Activated naive CD8-positive, alpha-beta T cell treated with anti-CD3 and anti-CD28 coated beads, Interleukin-2, amount 50 U/mL, for 16 hours (primary cell): ENCODE measurements at regions not wholly inside any gene's neighbourhood (a gene's known extent, or its start where the extent isn't known, plus 50 kb on each side); places are given as distances from the start of the nearest gene placed in this dataset.
"Not testable (repeated sequence)": the region's sequence is repeated elsewhere in the genome, so short reads cannot be mapped to it uniquely, and the experiment has no call there.

Source experiments
- DNase-seq: peaks from one replicate; pipeline ENCODE4 v3.0.0-alpha.2; 2020; ENCODE audit warnings: low read depth, low spot score

DNA sequence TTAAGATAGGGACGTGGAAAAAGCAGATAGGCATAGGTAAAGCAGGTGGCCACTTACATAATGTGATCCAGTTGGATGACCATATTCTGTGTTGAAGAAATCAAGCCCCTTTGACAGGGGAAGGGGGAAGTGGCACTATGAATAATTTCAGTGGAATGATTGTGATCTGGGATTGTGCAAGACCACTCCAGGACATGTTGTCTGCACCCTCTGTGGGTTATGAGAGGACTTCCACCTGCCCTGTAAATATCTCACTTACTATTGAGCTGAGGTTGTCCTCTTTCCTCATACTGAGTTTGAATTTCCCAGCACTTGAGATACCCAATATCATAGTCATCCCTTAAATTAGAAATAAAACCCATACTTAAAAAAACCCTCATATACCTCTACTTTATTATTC lies 220.7 kb downstream of the IRS1 start:
- DNase-seq = no peak

- DNase-seq = no peak
Observed at GRCh38 chr2:226578373-226578772, 221.2 kb downstream of the IRS1 start.

- no peak for DNase-seq
Observed at GRCh38 chr2:226575928-226576327, 223.7 kb downstream of the IRS1 start.

DNA sequence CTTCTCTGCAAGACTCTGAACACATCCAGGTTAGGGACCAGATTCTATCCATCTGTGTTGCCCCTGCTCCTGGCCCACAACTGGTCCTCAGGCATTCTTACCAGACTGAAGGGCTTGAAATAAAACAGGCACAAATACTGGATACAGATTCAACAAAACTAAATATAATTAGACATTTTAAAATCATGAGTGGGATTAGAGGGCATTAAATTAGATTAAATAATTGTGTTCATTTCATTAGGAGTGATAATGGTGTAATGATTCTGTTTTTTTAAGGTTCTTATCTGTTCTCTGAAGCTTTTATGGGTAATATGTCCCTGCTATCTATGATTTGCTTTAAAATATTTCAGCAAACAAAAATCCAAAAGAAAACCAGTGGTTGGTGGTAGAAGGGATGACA lies 226.5 kb downstream of the IRS1 start:
- no peak for DNase-seq

DNA sequence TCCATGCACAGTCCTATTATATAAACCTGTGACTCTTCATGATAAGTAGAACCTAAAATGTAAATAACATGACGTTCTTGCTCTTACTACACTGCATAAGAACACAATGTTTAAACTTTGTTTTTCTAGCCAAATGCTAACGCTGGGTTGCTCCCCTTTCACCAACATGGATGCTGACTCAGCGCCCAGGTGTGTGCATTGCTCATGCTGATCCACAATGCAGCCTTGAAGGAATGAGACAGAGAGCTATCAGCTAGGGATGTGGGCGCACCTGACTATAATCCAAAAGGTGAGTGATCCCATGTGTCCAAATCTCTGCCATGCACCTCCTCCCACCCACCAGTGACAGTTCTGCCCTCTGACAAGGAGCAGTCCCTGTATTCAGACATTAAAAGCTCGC lies 235.0 kb downstream of the IRS1 start:
- DNase-seq = no peak

DNA sequence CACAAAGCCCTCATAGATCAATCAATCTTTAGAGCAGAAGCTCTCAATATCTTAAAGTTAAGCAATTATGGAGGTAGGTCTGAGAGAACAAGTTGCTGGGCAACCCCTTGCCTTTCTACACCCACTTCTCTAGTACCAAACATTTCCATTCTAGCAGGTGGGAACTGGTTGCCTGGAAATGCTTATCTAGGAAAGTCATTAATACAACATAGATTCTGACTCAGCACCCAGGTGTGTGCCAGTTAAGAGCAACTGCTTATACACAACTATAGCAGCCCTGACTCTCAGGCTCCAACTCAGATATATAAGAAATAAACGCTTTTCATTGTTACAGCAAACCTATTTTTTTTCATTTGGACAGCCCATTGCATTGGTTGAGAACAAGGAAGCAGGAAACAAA lies 237.7 kb downstream of the IRS1 start:
- no peak for DNase-seq

- DNase-seq = no peak
Observed at GRCh38 chr2:226560325-226560724, 239.3 kb downstream of the IRS1 start.

DNA sequence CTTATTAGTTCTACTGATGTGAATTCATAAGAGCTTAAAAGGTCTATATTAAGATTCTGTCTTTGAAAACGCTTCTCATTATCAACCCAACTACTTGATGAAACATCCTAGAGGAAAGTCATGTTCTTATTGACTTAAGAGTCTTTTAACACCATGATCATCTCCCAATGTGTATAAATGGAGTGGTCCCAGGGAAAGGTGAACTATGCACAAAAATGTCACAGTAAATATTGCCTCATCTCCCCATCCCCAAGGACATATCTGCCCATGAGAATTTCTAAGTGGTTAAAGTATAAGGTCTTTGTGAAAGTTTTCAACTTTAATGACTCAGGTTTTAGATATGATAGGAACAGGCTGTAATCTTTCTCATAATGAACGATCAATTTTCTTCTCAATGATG lies 240.1 kb downstream of the IRS1 start:
- DNase-seq = no peak

- no peak for DNase-seq
Observed at GRCh38 chr2:226558418-226558817, 241.2 kb downstream of the IRS1 start.

DNA sequence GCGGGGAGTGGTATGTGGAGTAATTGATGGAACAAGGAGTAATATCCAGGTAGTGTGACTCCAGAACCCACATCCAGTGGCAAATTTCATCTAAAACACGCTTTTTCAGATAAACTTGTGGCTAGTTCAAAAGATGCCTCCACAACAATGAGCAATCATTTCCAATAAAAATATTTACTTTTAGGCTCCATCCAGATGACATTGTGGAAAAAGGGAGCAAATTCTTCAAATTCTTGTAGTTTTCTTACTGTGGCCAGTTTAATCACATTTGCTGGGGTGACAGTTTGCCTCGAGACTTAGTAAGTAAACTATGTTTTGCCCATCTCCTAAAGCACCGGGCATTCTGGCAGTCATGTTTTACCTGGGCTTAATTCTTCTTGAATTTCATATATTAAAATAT lies 243.6 kb downstream of the IRS1 start:
- DNase-seq = no peak

DNA sequence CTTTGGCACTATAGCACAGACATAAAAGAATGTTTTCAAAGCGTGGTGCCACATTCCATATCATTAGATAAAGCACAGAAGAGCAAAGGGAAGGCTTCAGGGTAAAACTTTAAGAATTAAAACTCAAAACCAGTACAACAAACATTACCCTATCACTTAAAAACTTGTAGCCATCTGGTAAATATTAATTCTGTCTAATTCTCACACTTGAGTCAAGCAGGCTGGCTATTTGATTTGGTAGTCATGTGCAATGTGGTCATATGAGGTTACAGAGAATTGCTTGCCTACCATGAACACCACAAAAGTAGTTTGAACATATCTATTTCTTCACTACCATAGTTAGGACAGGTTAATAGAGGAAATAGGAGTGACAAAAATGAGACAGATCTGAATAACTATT lies 244.9 kb downstream of the IRS1 start:
- no peak for DNase-seq

- no peak for DNase-seq
Observed at GRCh38 chr2:226553333-226553732, 246.3 kb downstream of the IRS1 start.

DNA sequence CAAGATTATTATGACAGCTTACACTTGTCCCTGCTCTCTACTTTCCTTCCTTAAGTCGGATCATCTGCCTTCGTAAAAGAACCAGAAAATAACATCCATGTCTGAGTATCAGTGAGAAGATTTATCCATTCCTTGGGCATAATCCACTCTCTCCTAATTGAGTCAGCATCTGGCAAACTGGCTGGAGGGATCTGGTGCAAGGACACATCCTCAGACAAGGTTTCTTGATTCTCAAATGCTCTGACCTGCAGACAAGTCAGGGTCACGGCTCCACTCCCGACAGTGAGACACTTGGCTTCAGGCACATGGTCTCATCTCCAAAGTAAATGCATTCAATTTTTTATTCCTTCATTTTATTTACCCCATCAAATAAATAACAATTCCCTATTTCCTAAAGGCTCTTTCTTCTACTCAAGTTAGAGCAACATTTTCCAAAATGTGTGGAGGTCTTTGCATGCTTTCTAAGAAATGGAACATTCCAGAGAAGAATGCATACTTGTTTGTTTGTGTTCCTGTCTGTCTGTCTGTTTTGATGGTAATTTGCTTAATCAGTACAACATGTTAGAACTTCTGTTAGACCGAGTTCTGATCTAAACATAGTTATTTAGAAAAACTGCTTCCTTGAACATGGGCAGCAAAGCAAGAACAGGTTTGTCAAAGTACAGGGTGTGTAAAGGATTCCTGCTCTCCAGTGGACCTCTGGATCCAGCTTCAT lies 246.9 kb downstream of the IRS1 start:
- no peak for DNase-seq

DNA sequence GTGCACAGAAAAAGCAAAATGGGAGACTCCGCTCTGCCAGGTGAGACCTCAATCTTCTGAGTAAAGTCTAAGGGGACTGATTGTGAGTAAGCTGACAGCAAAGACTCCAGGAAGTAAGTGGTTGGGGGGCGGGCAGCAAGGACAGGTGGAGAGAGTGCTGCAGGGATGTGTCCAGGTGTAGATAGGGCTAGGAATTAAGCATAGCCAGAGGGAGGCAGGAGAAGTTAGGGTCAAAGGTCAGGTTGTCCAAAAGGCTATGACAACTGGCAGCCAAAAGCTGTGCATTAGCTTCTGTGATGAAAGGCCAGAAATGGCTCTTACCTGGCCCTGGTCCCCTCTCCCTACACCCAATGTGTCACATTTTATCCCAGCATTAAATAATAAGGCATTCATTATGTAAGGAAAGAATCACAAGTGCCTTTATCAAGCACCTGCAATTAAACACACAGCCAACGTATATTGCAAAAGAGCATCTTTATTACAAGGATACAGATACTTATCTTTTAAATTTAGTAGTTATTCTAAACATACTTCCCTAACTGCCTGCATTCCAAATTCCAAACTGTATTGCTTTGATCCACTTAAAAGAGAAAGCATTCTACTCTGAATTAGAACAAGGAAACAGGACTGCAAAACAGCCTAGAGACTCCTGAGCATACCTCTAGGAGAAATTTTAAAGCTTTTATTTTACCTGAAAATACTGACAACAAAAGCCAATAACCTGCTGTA lies 247.9 kb downstream of the IRS1 start:
- no peak for DNase-seq

DNA sequence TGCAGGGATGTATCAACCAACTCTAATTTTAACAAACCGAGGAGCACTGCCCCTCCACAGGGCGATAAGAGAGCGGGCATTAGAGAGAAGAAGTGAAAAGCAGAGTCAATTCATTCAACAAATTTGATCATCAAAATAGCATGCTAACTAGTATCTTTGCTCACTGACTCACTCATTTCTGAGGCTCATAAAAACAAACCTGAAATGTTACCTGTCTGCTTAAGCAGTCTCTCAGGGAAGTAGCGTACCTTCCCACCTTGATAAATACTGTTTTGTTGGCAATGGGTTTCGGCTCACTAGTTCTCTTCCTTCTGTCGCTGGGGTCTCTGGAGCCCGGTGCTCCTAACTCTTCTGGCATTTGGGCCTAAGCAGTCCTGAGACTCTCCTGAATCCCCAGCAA lies 248.8 kb downstream of the IRS1 start:
- DNase-seq = no peak

DNA sequence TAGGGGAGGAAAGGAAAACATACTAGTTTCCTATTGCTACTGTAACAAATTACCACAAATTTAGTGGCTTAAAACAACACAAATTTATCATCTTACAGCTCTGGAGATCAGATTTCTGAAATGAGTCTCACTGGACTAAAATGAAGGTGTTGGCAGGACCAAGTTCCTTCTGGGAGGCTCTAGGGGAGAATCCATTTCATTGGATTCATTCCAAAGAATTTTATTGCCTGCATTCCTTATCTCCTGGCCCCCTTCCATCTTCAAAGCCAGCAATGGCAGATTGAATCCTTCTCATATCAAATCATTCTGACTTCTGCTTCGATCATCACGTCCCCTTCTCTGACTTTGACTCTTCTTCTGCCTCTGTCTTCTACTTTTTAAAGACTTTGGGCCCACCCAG lies 250.9 kb downstream of the IRS1 start:
- DNase-seq = no peak

DNA sequence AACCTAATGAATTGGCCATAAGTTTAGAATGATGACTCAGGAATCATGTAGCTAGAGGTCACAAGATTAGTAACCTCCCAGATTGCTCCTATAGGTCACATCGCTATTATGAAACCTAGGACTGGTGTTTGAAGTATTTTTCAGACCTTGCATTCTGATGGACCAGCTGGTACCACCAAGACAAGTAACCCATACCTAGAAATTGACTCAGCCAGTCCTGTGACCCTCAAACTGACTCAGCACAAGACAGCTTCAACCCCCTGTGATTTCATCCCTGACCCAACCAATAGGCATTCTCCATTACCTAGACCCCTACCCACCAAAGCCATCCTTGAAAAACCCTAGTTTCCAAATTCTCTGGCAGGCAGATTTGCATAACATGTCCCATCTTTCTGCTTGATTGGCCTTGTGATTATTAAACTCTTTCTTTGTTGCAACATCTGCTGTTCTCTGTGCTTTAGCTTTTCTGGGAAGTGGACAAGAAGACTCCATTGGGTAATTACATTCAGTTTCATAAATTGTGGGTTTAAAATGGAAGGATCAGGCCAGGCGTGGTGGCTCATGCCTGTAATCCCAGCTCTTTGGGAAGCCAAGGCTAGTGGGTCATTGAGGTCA lies 254.9 kb downstream of the IRS1 start:
- DNase-seq = no peak

DNA sequence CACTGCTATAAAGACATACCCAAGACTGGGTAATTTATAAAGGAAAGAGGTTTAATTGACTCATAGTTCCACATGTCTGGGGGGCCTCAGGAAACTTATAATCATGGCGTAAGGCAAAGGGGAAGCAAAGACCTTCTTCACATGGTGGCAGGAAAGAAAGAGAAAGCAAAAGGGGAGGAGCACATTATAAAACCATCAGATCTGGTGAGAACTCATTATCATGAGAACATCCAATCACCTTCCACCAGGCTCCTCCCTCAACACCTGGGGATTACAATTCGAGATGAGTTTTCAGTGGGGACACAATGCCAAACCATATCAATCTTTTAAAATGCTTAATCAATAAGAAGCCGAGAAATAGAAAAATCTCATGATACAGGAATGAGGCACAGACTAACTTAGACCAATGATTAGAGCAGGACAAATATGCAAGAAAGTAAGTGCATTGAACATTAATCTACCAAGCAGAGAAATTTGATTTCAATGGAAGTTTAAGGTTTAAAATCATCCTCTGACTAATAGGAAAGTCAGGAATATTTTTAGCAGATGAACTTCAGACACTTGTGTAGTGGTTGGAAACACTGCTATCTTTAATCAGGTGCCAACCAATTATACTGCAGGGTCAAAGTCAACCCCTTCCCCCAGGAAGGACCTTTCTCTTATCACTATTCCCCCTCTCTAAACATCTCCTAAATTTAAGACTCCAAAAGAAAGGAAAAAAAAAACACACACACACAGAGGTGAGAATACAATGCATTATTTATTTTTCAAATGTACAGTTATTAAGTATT lies 259.2 kb downstream of the IRS1 start:
- no peak for DNase-seq

DNA sequence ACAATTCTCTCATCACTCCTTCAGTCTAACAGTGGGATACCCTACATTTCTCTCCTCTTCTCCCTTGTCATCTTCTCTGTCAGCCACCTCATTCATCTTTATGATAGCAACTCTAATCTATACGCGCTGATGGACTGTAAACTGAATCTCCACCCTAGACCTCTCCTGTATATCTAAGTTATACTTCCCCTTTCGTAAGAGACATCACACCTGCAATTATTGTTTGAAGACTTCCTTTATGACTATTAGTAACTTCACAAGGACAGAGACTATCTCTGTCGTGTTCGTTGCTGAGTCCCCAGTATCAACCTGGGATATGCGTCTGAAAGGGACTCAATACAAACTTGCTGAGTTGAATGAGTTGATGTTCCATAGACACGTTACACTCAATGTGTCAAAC lies 263.2 kb downstream of the IRS1 start:
- no peak for DNase-seq

DNA sequence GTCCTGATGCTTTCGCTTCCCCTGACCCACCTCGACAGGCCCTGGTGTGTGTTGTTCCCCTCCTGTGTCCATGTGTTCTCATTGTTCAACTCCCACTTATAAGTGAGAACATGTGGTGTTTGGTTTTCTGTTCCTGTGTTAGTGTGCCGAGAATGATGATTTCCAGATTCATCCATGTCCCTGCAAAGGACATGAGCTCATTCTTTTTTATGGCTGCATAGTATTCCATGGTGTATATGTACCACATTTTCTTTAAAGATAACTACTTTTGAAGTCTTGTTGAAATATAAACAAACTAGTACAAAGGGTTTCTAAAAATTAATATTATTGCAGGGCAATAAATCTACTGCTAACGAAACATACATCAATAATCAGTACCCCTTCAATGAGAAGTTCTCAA lies 266.6 kb downstream of the IRS1 start:
- not testable (repeated sequence) for DNase-seq

GRCh38 chr2:226531061-226531810 lies 268.4 kb downstream of the IRS1 start:
- no peak for DNase-seq

- DNase-seq = no peak
Observed at GRCh38 chr2:226529556-226529955, 270.1 kb downstream of the IRS1 start.
